ENCODE measurements at regions not wholly inside any gene's neighbourhood (a gene's known extent, or its start where the extent isn't known, plus 50 kb on each side); places are given as distances from the start of the nearest gene placed in this dataset.

GRCh38 chr7:34392972-34393371, 265.0 kb upstream of the NPSR1 start:
- no TSS peak for BruUV-seq (replicated peaks)
- CTCF ChIA-PET: interaction anchor here (0.6 kb wide), 1 partner anchor 20 kb away, joined by 3 read pairs; no protein-coding TSS in a partner anchor

More at GRCh38 chr7:34392972-34393371, 265.0 kb upstream of the NPSR1 start:
- Histone ChIP-seq H3K14ac (replicated peaks; ENCODE audit: low read depth, low read length) (no peak overlapping the region), H3K9me1 (ENCODE audit: insufficient read depth, low read length) (no peaks in the 10 kb centered on the region), H3K4me2 (ENCODE audit: low read depth, low read length) (no peak overlapping the region), H2AK5ac (ENCODE audit: low read depth, low read length) (no peak overlapping the region), H2AK9ac (replicated peaks; ENCODE audit: low read depth, low read length, poor library complexity) (no peak overlapping the region), H3K23ac (ENCODE audit: low read depth, low read length) (no peak overlapping the region), H3K4me1 (ENCODE audit: control insufficient read depth, insufficient read depth, low read length) (no peaks in the 10 kb centered on the region), H3K56ac (ENCODE audit: extremely low read depth, insufficient read depth, low read length) (no peak overlapping the region), H3K79me1 (ENCODE audit: low read depth in 1 of 2, low read length in 2 of 2) (no peaks in the 10 kb centered on the region), H4K8ac (ENCODE audit: low read depth in 2 of 2, low read length in 2 of 2) (no peak overlapping the region), H3K4ac (ENCODE audit: low read depth, low read length) (no peak overlapping the region), H3K9me3 (ENCODE audit: control insufficient read depth, insufficient read depth, low read length) (no peaks in the 10 kb centered on the region), H3K36me3 (ENCODE audit: control insufficient read depth, insufficient read depth, low read length) (no peaks in the 10 kb centered on the region), H4K5ac (ENCODE audit: low read depth, low read length) (no peak overlapping the region), H2BK120ac (ENCODE audit: low read depth, low read length) (no peak overlapping the region), H4K20me1 (ENCODE audit: insufficient read depth, low read length) (no peaks in the 10 kb centered on the region), H4K91ac (ENCODE audit: insufficient read depth, low read depth, low read length) (no peak overlapping the region), H3K27me3 (ENCODE audit: control insufficient read depth, insufficient read depth, low read length) (no peaks in the 10 kb centered on the region), H2AFZ (replicated peaks; ENCODE audit: low read length, poor library complexity) (no peak overlapping the region), H3K9ac (ENCODE audit: low read depth, low read length) (no peak overlapping the region), H3K27ac (ENCODE audit: insufficient read depth, low read length) (no peak overlapping the region), H2BK20ac (ENCODE audit: low read depth, low read length) (no peak overlapping the region), H3K4me3 (ENCODE audit: insufficient read depth, low read depth, low read length) (no peak overlapping the region), H2BK15ac (ENCODE audit: low read depth, low read length) (no peak overlapping the region), H3K18ac (ENCODE audit: low read depth, low read length) (no peak overlapping the region), H2BK5ac (ENCODE audit: low read depth, low read length, poor library complexity, severe bottlenecking) (no peak overlapping the region)
- dilution Hi-C loops (cut with HindIII; ENCODE audit: low sequenced_read_pairs, unreplicated experiment) (no loop called here), in situ Hi-C loops (cut with MboI; ENCODE audit: low sequenced_read_pairs) (no loop called here), intact Hi-C loops (cut with micrococcal nuclease) (no loop called here)
- ATAC-seq (ENCODE audit: low read depth): no peak
- no peak for TF ChIP-seq RAD21 (IDR thresholded peaks at IDR 0.05; ENCODE audit: low read length)
- POLR2A ChIA-PET (ENCODE audit: unreplicated experiment): no interaction called here
- DNase-seq: no peak

All from IMR-90 (cell line).